Panc1 (cell line): ENCODE measurements at regions not wholly inside any gene's neighbourhood (a gene's known extent, or its start where the extent isn't known, plus 50 kb on each side); places are given as distances from the start of the nearest gene placed in this dataset.

ENCODE experiments used
- ATAC-seq: fragments of 200-7000 bp; cut with Tn5 transposase; 2 replicates; pipeline ENCODE4 v1.9.1; 2020; ENCODE audit warnings: mild to moderate bottlenecking, moderate library complexity
- BruUV-seq: library from RNA; stranded (reverse); fragments of 400-500 nt; replicated peaks from 2 replicates; lab custom pipeline; 2021; lab: Mats Ljungman, UMichigan
- CTCF ChIA-PET: fragments of 300-600 bp; sonication (Branson Sonifier 250); formaldehyde crosslinking; loops from one replicate; lab custom pipeline; 2022; ENCODE audit warnings: antibody characterized with exemption; lab: Charles Lee
- POLR2A ChIA-PET: fragments of 300-600 bp; sonication (Branson Sonifier 250); formaldehyde crosslinking; loops from one replicate; lab custom pipeline; 2022; ENCODE audit warnings: antibody characterized with exemption; lab: Charles Lee
- DNase-seq: peaks from one replicate; pipeline ENCODE4 v3.0.0-alpha.2; 2010; ENCODE audit warnings: low read depth, low spot score
- H3K27ac ChIP-seq: 2 replicates; pipeline ENCODE4 v1.5.1; 2011; ENCODE audit warnings: mild to moderate bottlenecking, low read length, inconsistent platforms
- H3K27me3 ChIP-seq: fragments of 200-500 bp; sonication (Bioruptor generic); 2 replicates; pipeline ENCODE4 v1.6.0; 2014; ENCODE audit warnings: low read length, inconsistent platforms; ENCODE audit not compliant: control insufficient read depth, insufficient read depth
- H3K36me3 ChIP-seq: fragments of 200-500 bp; sonication (Bioruptor generic); 2 replicates; pipeline ENCODE4 v1.5.1; 2014; ENCODE audit warnings: inconsistent platforms, mild to moderate bottlenecking, low read length, moderate library complexity; ENCODE audit not compliant: control insufficient read depth, insufficient read depth
- H3K4me1 ChIP-seq: 2 replicates; pipeline ENCODE4 v1.5.1; 2011; ENCODE audit warnings: inconsistent platforms, mild to moderate bottlenecking, low read length, moderate library complexity; ENCODE audit not compliant: control insufficient read depth, insufficient read depth
- H3K4me3 ChIP-seq, 2 experiments: 2 replicates each; pipeline ENCODE4 v1.5.1; 2011 to 2012; ENCODE audit warnings: low read depth in 2 of 2, low read length in 2 of 2, mild to moderate bottlenecking in 2 of 2, inconsistent platforms in 1 of 2, moderate library complexity in 1 of 2
- H3K9me3 ChIP-seq: fragments of 200-500 bp; sonication (Bioruptor generic); 2 replicates; pipeline ENCODE4 v1.5.1; 2014; ENCODE audit warnings: low read depth, mild to moderate bottlenecking, inconsistent platforms, low read length, moderate library complexity; ENCODE audit not compliant: control insufficient read depth, insufficient read depth
- CTCF ChIP-seq: fragments of 450-650 bp; IDR thresholded peaks from 2 replicates; pipeline ENCODE4 v1.5.1; 2017; ENCODE audit warnings: mild to moderate bottlenecking
- POLR2AphosphoS5 ChIP-seq: IDR thresholded peaks from 2 replicates; pipeline ENCODE4 v1.6.1; 2012; ENCODE audit warnings: mild to moderate bottlenecking, low read depth, low read length, moderate library complexity
- REST ChIP-seq, 2 experiments: IDR thresholded peaks; 2 replicates each; pipeline ENCODE4 v1.6.1; 2011 to 2012; ENCODE audit warnings: low read depth in 2 of 2, control low read depth in 1 of 2, low read length in 1 of 2, mild to moderate bottlenecking in 1 of 2, moderate library complexity in 1 of 2; ENCODE audit not compliant: insufficient read depth in 1 of 2
- SIN3A ChIP-seq: IDR thresholded peaks from 2 replicates; pipeline ENCODE4 v1.6.1; 2012; ENCODE audit warnings: low read depth, mild to moderate bottlenecking, low read length, moderate library complexity, borderline replicate concordance; ENCODE audit not compliant: insufficient read depth
- TCF7L2 ChIP-seq: IDR thresholded peaks from 2 replicates; pipeline ENCODE4 v1.6.1; 2011; ENCODE audit warnings: mild to moderate bottlenecking, low read depth, low read length, inconsistent platforms
- in situ Hi-C: cut with HindIII; loops from 2 replicates; pipeline ENCODE4 v1.10.0; 2016; ENCODE audit warnings: low sequenced_read_pairs, low pct_unique_long_range_greater_than_20kb
- intact Hi-C: fragments of 100-400 bp; cut with micrococcal nuclease; formaldehyde crosslinking; loops from one replicate; pipeline ENCODE4 v1.10.0; 2022; ENCODE audit not compliant: unreplicated experiment

GRCh38 chr1:239197871-239198270 is 188.5 kb upstream of the CHRM3 start:
- no peak for ATAC-seq
- Histone ChIP-seq H3K27ac (no peak overlapping the region), H3K27me3 (no peaks in the 10 kb centered on the region), H3K4me1 (no peaks in the 10 kb centered on the region), H3K4me3 (no peak overlapping the region), H3K9me3 (no peaks in the 10 kb centered on the region), H3K36me3 (no peaks in the 10 kb centered on the region)
- CTCF ChIA-PET: no interaction called here
- no peak for DNase-seq
- TF ChIP-seq REST (IDR thresholded peaks at IDR 0.05; ENCODE audit: insufficient read depth in 1 of 2, low read depth in 2 of 2, low read length in 1 of 2) (no peak), SIN3A (no peak), TCF7L2 (no peak), CTCF (no peak), POLR2AphosphoS5 (no peak)
- intact Hi-C loops (no loop called here), in situ Hi-C loops (no loop called here)
- BruUV-seq: no TSS peak
- POLR2A ChIA-PET: no interaction called here

- Histone ChIP-seq H3K36me3 (no peaks in the 10 kb centered on the region), H3K27ac (no peak overlapping the region), H3K9me3 (no peaks in the 10 kb centered on the region), H3K4me1 (no peaks in the 10 kb centered on the region), H3K4me3 (no peak overlapping the region), H3K27me3 (no peaks in the 10 kb centered on the region)
- TF ChIP-seq POLR2AphosphoS5: no peak
- no peak for TF ChIP-seq TCF7L2
- no peak for TF ChIP-seq SIN3A
- no peak for TF ChIP-seq CTCF
- no peak for TF ChIP-seq REST (IDR thresholded peaks at IDR 0.05; ENCODE audit: insufficient read depth in 1 of 2, low read depth in 2 of 2, low read length in 1 of 2)
- in situ Hi-C loops (no loop called here), intact Hi-C loops (no loop called here)
- ATAC-seq: no peak
- BruUV-seq: no TSS peak
- DNase-seq: no peak
- CTCF ChIA-PET: no interaction called here
- POLR2A ChIA-PET: no interaction called here
Observed at GRCh38 chr1:239189998-239190512, 196.3 kb upstream of the CHRM3 start.
